ENCODE measurements at regions not wholly inside any gene's neighbourhood (a gene's known extent, or its start where the extent isn't known, plus 50 kb on each side); places are given as distances from the start of the nearest gene placed in this dataset.

DNA sequence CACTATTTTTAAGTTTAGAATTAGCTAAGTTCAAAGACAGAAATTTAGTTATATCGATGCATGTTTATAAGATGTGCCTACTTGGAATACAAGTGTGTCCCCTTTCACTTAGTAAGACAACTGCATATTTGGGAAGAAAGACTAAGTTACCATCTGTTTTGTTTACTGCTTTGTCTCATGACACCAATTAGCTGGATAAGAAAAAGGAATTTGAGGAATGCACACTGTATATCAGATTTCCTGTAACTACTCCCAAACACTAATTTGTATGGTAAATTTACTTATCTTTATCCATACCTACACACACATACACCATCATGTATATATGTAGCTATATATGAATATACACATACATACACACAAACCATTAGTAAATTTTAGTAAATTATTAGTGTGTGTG is 1442.8 kb upstream of the IGFBP7 start:
- H3K4ac ChIP-seq (ENCODE audit: low read depth, low read length): no peak overlapping the region
- no peak overlapping the region for H2BK5ac ChIP-seq (ENCODE audit: insufficient read length, low read length)
- H3K23ac ChIP-seq (ENCODE audit: insufficient read length, low read depth, low read length): no peak overlapping the region
- H3K4me2 ChIP-seq (ENCODE audit: insufficient read depth, insufficient read length, low read length): no peak overlapping the region
- Mint-ChIP-seq H3K4me1 (peaks cover 3 to 8% of the 10 kb centered on the region in 2 experiments; a peak in 2 of 4 replicates), H3K27me3 (ENCODE audit: low read depth) (no peaks in the 10 kb centered on the region), H3K36me3 (ENCODE audit: insufficient read depth in 1 of 3, low read depth in 3 of 3) (peaks cover 0 to 2% (median 0%) of the 10 kb centered on the region in 3 experiments; a peak in 2 of 7 replicates), H3K9me3 (no peaks in the 10 kb centered on the region; a peak in 1 of 5 replicates), H3K4me3 (no peak overlapping the region), H3K27ac (peak overlapping the region in 1 of 3 experiments; percentile 79; a peak in 1 of 7 replicates)
- no peak overlapping the region for H3K56ac ChIP-seq (ENCODE audit: insufficient read length, low read depth, low read length)
- H2BK12ac ChIP-seq (ENCODE audit: insufficient read length, low read depth, low read length): no peak overlapping the region
- DNase-seq: no peak
- no peak overlapping the region for H2BK15ac ChIP-seq (ENCODE audit: low read depth, low read length)
- no peaks in the 10 kb centered on the region for H3K23me2 ChIP-seq (ENCODE audit: insufficient read length, low read depth, low read length, poor library complexity, severe bottlenecking)
- no peak for TF ChIP-seq CTCF (conservative IDR thresholded peaks at IDR 0.05)
- no peaks in the 10 kb centered on the region for H4K20me1 ChIP-seq (ENCODE audit: control insufficient read depth, insufficient read depth, insufficient read length)
- H2AK5ac ChIP-seq (ENCODE audit: insufficient read length, low read length): no peak overlapping the region
- H3K14ac ChIP-seq (ENCODE audit: insufficient read depth, low read length): no peak overlapping the region
- peaks cover 7% of the 10 kb centered on the region for H3K4me1 ChIP-seq (ENCODE audit: insufficient read depth, low read length)
- H4K91ac ChIP-seq (ENCODE audit: insufficient read length, low read depth, low read length): no peak overlapping the region
- no peak overlapping the region for H3T11ph ChIP-seq (ENCODE audit: low read length)
- H4K5ac ChIP-seq (ENCODE audit: insufficient read length, low read depth, low read length): no peak overlapping the region
- H3K9ac ChIP-seq (ENCODE audit: extremely low read depth, insufficient read length, low read length): no peak overlapping the region
- no CpG with 5 or more reads among the region's 1 CpG for WGBS (ENCODE audit: extremely low coverage, insufficient read length, low lambda C conversion rate)
- no peaks in the 10 kb centered on the region for H3K79me2 ChIP-seq (ENCODE audit: insufficient read depth, low read length)
- H3K18ac ChIP-seq (ENCODE audit: insufficient read length, low read depth, low read length): no peak overlapping the region
- no peak overlapping the region for H2BK20ac ChIP-seq (ENCODE audit: low read depth, low read length, poor library complexity, severe bottlenecking)
- no peaks in the 10 kb centered on the region for H3K79me1 ChIP-seq (ENCODE audit: insufficient read depth, low read depth, low read length, poor library complexity, severe bottlenecking)
- H2AFZ ChIP-seq (ENCODE audit: low read length): no peak overlapping the region
- no peak overlapping the region for H2BK120ac ChIP-seq (ENCODE audit: low read depth, low read length, poor library complexity, severe bottlenecking)
- H3K27me3 ChIP-seq (ENCODE audit: insufficient read depth, low read length): no peaks in the 10 kb centered on the region
- no peak overlapping the region for H4K8ac ChIP-seq (replicated peaks; ENCODE audit: insufficient read length, low read depth, low read length)
- no peak overlapping the region for H3K27ac ChIP-seq (ENCODE audit: insufficient read length, low read depth, low read length)
- no peaks in the 10 kb centered on the region for H3K9me3 ChIP-seq (ENCODE audit: control insufficient read depth, low read depth, low read length)
